Lower leg skin (tissue), 3 donors: ENCODE measurements at regions not wholly inside any gene's neighbourhood (a gene's known extent, or its start where the extent isn't known, plus 50 kb on each side); places are given as distances from the start of the nearest gene placed in this dataset.

Source experiments
- CTCF ChIP-seq, 3 donors: fragments of 450-650 bp; IDR thresholded peaks; one replicate each; pipeline ENCODE4 v1.5.1; 2016; ENCODE audit warnings: antibody characterized with exemption in 3 of 3, mild to moderate bottlenecking in 3 of 3, moderate library complexity in 2 of 3
- POLR2A ChIP-seq, 2 donors: fragments of 450-650 bp; IDR thresholded peaks; one replicate each; pipeline ENCODE4 v1.6.1; 2016 to 2017; ENCODE audit warnings: antibody characterized with exemption in 2 of 2, mild to moderate bottlenecking in 1 of 2, moderate library complexity in 1 of 2

GRCh38 chr11:128151780-128152179 lies 435.6 kb downstream of the ETS1 start:
- no peak for TF ChIP-seq CTCF (IDR thresholded peaks at IDR 0.05)
- no peak for TF ChIP-seq POLR2A (IDR thresholded peaks at IDR 0.05)
